ENCODE measurements at regions not wholly inside any gene's neighbourhood (a gene's known extent, or its start where the extent isn't known, plus 50 kb on each side); places are given as distances from the start of the nearest gene placed in this dataset.
A peak's percentile ranks its signal among the peaks of the same experiment; 100 is the strongest.

- H3K4me1 ChIP-seq (ENCODE audit: control insufficient read depth in 1 of 2, insufficient read depth in 2 of 2, low read length in 2 of 2), result no peaks in the 10 kb centered on the region
- no peaks in the 10 kb centered on the region for H4K20me1 ChIP-seq (ENCODE audit: insufficient read depth, low read length)
- 95% methylated on average over 11 of the region's 17 CpGs for WGBS (ENCODE audit: insufficient coverage)
- no peak for DNase-seq
- Mint-ChIP-seq H3K4me1 (no peaks in the 10 kb centered on the region), H3K9me3 (peaks cover 0 to 7% (median 5%) of the 10 kb centered on the region in 7 donors), H3K27me3 (ENCODE audit: low read depth in 3 of 3) (no peaks in the 10 kb centered on the region), H3K4me3 (no peak overlapping the region), H3K36me3 (no peaks in the 10 kb centered on the region), H3K27ac (peak overlapping the region in 1 of 7 donors; percentile 11)
- H3K36me3 ChIP-seq (replicated peaks in 1 of 2; ENCODE audit: control insufficient read depth in 1 of 2, insufficient read depth in 2 of 2, low read length in 2 of 2), result no peaks in the 10 kb centered on the region
- H3K4me3 ChIP-seq (replicated peaks in 1 of 3; ENCODE audit: low read depth in 2 of 3, low read length in 3 of 3), result no peak overlapping the region
- no peak overlapping the region for H3K4me2 ChIP-seq (replicated peaks; ENCODE audit: extremely low read depth, low read length, poor library complexity, severe bottlenecking)
- H2AFZ ChIP-seq (ENCODE audit: insufficient read depth, low read depth, low read length, poor library complexity, severe bottlenecking), result no peak overlapping the region
- no peak overlapping the region for H3K9ac ChIP-seq (ENCODE audit: insufficient read depth, low read length, poor library complexity, severe bottlenecking)
- TF ChIP-seq, protein P1, sequence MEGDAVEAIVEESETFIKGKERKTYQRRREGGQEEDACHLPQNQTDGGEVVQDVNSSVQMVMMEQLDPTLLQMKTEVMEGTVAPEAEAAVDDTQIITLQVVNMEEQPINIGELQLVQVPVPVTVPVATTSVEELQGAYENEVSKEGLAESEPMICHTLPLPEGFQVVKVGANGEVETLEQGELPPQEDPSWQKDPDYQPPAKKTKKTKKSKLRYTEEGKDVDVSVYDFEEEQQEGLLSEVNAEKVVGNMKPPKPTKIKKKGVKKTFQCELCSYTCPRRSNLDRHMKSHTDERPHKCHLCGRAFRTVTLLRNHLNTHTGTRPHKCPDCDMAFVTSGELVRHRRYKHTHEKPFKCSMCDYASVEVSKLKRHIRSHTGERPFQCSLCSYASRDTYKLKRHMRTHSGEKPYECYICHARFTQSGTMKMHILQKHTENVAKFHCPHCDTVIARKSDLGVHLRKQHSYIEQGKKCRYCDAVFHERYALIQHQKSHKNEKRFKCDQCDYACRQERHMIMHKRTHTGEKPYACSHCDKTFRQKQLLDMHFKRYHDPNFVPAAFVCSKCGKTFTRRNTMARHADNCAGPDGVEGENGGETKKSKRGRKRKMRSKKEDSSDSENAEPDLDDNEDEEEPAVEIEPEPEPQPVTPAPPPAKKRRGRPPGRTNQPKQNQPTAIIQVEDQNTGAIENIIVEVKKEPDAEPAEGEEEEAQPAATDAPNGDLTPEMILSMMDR (IDR thresholded peaks at IDR 0.05), result no peak
- intact Hi-C loops (cut with micrococcal nuclease), result no loop called here
- no peak overlapping the region for H3K27ac ChIP-seq (ENCODE audit: low read depth in 1 of 2, low read length in 2 of 2)
- H3K79me2 ChIP-seq (ENCODE audit: insufficient read depth, low read length), result no peaks in the 10 kb centered on the region
- H3K9me3 ChIP-seq (replicated peaks in 1 of 2; ENCODE audit: control insufficient read depth in 1 of 2, insufficient read depth in 1 of 2, low read length in 2 of 2), result peaks cover 0 to 7% of the 10 kb centered on the region in 2 donors
- no peaks in the 10 kb centered on the region for H3K27me3 ChIP-seq (ENCODE audit: control insufficient read depth in 2 of 2, insufficient read depth in 2 of 2, low read length in 2 of 2)
Observed at GRCh38 chr12:19689226-19689625, 249.9 kb downstream of the AEBP2 start.

DNA sequence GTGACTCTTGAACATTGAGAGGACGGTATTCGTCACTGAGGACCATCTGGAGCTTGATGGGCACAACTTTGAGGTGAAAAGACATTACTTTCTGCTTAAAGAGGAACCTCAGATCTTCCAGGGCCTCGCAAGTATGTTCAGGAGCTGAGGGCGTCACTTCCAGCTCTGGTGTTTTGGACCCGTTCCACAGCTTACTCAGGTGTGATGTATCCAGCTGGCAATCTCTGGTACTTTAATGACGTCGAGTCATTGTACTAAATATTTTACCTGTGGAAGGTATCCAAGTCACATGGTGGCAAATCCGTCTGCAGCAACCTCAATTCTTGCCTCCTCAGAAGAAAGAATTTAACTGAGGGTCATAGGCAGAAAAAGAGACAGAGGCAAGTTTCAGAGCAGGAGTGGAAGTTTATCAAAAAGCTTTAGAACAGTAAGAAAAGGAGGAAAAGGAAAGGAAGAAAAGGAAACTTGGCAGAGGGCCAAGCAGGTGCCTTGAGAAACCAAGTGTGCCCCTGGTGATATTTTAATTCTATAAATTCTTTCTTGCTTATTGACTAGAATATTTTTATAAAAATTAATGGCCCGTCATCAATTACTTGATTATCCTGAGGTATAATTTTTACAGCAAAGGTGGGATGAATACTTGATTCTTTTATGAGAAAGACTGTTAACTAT, 250.6 kb downstream of the AEBP2 start:
- no peaks in the 10 kb centered on the region for H3K36me3 Mint-ChIP-seq
- no peaks in the 10 kb centered on the region for H3K27me3 Mint-ChIP-seq (ENCODE audit: low read depth in 3 of 3)
- Histone ChIP-seq H3K9me3 (replicated peaks in 1 of 2; ENCODE audit: control insufficient read depth in 1 of 2, insufficient read depth in 1 of 2, low read length in 2 of 2) (peaks cover 0 to 7% of the 10 kb centered on the region in 2 donors), H3K36me3 (replicated peaks in 1 of 2; ENCODE audit: control insufficient read depth in 1 of 2, insufficient read depth in 2 of 2, low read length in 2 of 2) (no peaks in the 10 kb centered on the region), H3K9ac (ENCODE audit: insufficient read depth, low read length, poor library complexity, severe bottlenecking) (no peak overlapping the region), H3K4me3 (replicated peaks in 1 of 3; ENCODE audit: low read depth in 2 of 3, low read length in 3 of 3) (no peak overlapping the region), H2AFZ (ENCODE audit: insufficient read depth, low read depth, low read length, poor library complexity, severe bottlenecking) (no peak overlapping the region), H3K79me2 (ENCODE audit: insufficient read depth, low read length) (no peaks in the 10 kb centered on the region), H3K27me3 (ENCODE audit: control insufficient read depth in 2 of 2, insufficient read depth in 2 of 2, low read length in 2 of 2) (no peaks in the 10 kb centered on the region), H4K20me1 (ENCODE audit: insufficient read depth, low read length) (no peaks in the 10 kb centered on the region), H3K4me2 (replicated peaks; ENCODE audit: extremely low read depth, low read length, poor library complexity, severe bottlenecking) (no peak overlapping the region), H3K4me1 (ENCODE audit: control insufficient read depth in 1 of 2, insufficient read depth in 2 of 2, low read length in 2 of 2) (no peaks in the 10 kb centered on the region), H3K27ac (ENCODE audit: low read depth in 1 of 2, low read length in 2 of 2) (no peak overlapping the region)
- TF ChIP-seq, protein P1 (IDR thresholded peaks at IDR 0.05), result no peak
- DNase-seq, result no peak
- H3K4me1 Mint-ChIP-seq, result peaks cover 6% of the 10 kb centered on the region
- intact Hi-C loops (cut with micrococcal nuclease), result no loop called here
- no peak overlapping the region for H3K4me3 Mint-ChIP-seq
- H3K27ac Mint-ChIP-seq, result no peak overlapping the region
- peaks cover 0 to 7% (median 5%) of the 10 kb centered on the region in 7 donors for H3K9me3 Mint-ChIP-seq
- WGBS (ENCODE audit: insufficient coverage), result 91% methylated on average over 6 of the region's 9 CpGs
